Keratinocyte (primary cell): ENCODE measurements at regions not wholly inside any gene's neighbourhood (a gene's known extent, or its start where the extent isn't known, plus 50 kb on each side); places are given as distances from the start of the nearest gene placed in this dataset.

Experiments used
- DNase-seq: peaks from one replicate; pipeline ENCODE4 v3.0.0-alpha.2; 2011; ENCODE audit warnings: low read depth, missing footprints, low spot score
- FAIRE-seq: peaks from 2 replicates; lab custom pipeline; 2011; peaks lifted over from hg19 to GRCh38; lab: Jason Lieb, UNC
- H2AFZ ChIP-seq: 2 replicates; pipeline ENCODE4 v1.6.0; 2012; ENCODE audit warnings: low read length, control low read depth, inconsistent platforms; ENCODE audit not compliant: control insufficient read depth
- H3K27ac ChIP-seq: 2 replicates; pipeline ENCODE4 v1.5.1; 2011; ENCODE audit warnings: low read length; ENCODE audit not compliant: control insufficient read depth, insufficient read depth
- H3K27me3 ChIP-seq: 3 replicates; pipeline ENCODE4 v1.6.0; 2011; ENCODE audit warnings: low read length; ENCODE audit not compliant: control insufficient read depth, insufficient read depth; ENCODE audit errors: extremely low read depth
- H3K36me3 ChIP-seq, 2 experiments: 2 replicates in 1 of 2; 3 replicates in 1 of 2; pipeline ENCODE4 v1.5.1; 2011; ENCODE audit warnings: low read length in 2 of 2, mild to moderate bottlenecking in 1 of 2; ENCODE audit not compliant: control insufficient read depth in 2 of 2, insufficient read depth in 2 of 2; ENCODE audit errors: extremely low read depth in 1 of 2
- H3K4me1 ChIP-seq: 3 replicates; pipeline ENCODE4 v1.5.1; 2011; ENCODE audit warnings: low read length; ENCODE audit not compliant: control insufficient read depth, insufficient read depth; ENCODE audit errors: extremely low read depth
- H3K4me2 ChIP-seq: 3 replicates; pipeline ENCODE4 v1.6.0; 2011; ENCODE audit warnings: low read depth, low read length; ENCODE audit not compliant: control insufficient read depth, insufficient read depth; ENCODE audit errors: extremely low read depth
- H3K4me3 ChIP-seq, 3 experiments: fragments of 200-600 bp in 1 of 3; sonication (generic) in 1 of 3; 2 replicates in 2 of 3; 3 replicates in 1 of 3; pipeline ENCODE4 v1.5.1; 2011 to 2016; ENCODE audit warnings: low read length in 3 of 3, mild to moderate bottlenecking in 3 of 3, control low read depth in 2 of 3, inconsistent platforms in 1 of 3, low read depth in 1 of 3, mixed read lengths in 1 of 3, mixed run types in 1 of 3, moderate library complexity in 1 of 3; ENCODE audit not compliant: control insufficient read depth in 2 of 3, insufficient read depth in 2 of 3; ENCODE audit errors: extremely low read depth in 1 of 3
- H3K79me2 ChIP-seq: 2 replicates; pipeline ENCODE4 v1.6.0; 2012; ENCODE audit warnings: low read length; ENCODE audit not compliant: control insufficient read depth, insufficient read depth
- H3K9ac ChIP-seq: 3 replicates; pipeline ENCODE4 v1.6.0; 2011; ENCODE audit warnings: low read length; ENCODE audit not compliant: control insufficient read depth, insufficient read depth; ENCODE audit errors: extremely low read depth
- H3K9me1 ChIP-seq: 3 replicates; pipeline ENCODE4 v1.6.0; 2011; ENCODE audit warnings: low read length; ENCODE audit not compliant: control insufficient read depth, insufficient read depth; ENCODE audit errors: extremely low read depth
- H3K9me3 ChIP-seq: 2 replicates; pipeline ENCODE4 v1.5.1; 2012; ENCODE audit warnings: low read depth, low read length; ENCODE audit not compliant: control insufficient read depth
- H4K20me1 ChIP-seq: 3 replicates; pipeline ENCODE4 v1.6.0; 2011; ENCODE audit warnings: low read length; ENCODE audit not compliant: control insufficient read depth, insufficient read depth; ENCODE audit errors: extremely low read depth
- EZH2 ChIP-seq: IDR thresholded peaks from one replicate; pipeline ENCODE4 v1.6.1; 2012; ENCODE audit warnings: inconsistent platforms, mild to moderate bottlenecking, low read length, moderate library complexity
- dilution Hi-C: fragments of 300-500 bp; cut with MboI; formaldehyde crosslinking; loops from one replicate; pipeline ENCODE4 v1.7.0; 2020; ENCODE audit warnings: low sequenced_read_pairs; ENCODE audit not compliant: extremely low pct_ligation_motif_present
- TF ChIP-seq, protein P1 (sequence below), 3 experiments: IDR thresholded peaks in 1 of 3; conservative IDR thresholded peaks in 1 of 3; optimal IDR thresholded peaks in 1 of 3; 2 replicates in 2 of 3; 3 replicates in 1 of 3; pipeline versions ENCODE3 to v1.5.1; 2011; ENCODE audit warnings: low read length in 3 of 3, mild to moderate bottlenecking in 3 of 3, moderate library complexity in 2 of 3, control low read depth in 1 of 3, inconsistent platforms in 1 of 3; ENCODE audit not compliant: insufficient read depth in 2 of 3; ENCODE audit errors: extremely low read depth in 1 of 3

GRCh38 chr4:184887333-184887732 lies 61.6 kb upstream of the ACSL1 start:
- no peaks in the 10 kb centered on the region for H3K9me1 ChIP-seq
- no peaks in the 10 kb centered on the region for H4K20me1 ChIP-seq
- no peak overlapping the region for H3K9ac ChIP-seq
- no peak overlapping the region for H2AFZ ChIP-seq
- H3K27me3 ChIP-seq = peaks cover 3% of the 10 kb centered on the region
- H3K36me3 ChIP-seq = no peaks in the 10 kb centered on the region
- FAIRE-seq (no peak), DNase-seq (no peak)
- no peaks in the 10 kb centered on the region for H3K79me2 ChIP-seq
- H3K4me2 ChIP-seq = no peak overlapping the region
- dilution Hi-C loops = no loop called here
- no peaks in the 10 kb centered on the region for H3K4me1 ChIP-seq
- no peaks in the 10 kb centered on the region for H3K9me3 ChIP-seq
- TF ChIP-seq, protein P1, sequence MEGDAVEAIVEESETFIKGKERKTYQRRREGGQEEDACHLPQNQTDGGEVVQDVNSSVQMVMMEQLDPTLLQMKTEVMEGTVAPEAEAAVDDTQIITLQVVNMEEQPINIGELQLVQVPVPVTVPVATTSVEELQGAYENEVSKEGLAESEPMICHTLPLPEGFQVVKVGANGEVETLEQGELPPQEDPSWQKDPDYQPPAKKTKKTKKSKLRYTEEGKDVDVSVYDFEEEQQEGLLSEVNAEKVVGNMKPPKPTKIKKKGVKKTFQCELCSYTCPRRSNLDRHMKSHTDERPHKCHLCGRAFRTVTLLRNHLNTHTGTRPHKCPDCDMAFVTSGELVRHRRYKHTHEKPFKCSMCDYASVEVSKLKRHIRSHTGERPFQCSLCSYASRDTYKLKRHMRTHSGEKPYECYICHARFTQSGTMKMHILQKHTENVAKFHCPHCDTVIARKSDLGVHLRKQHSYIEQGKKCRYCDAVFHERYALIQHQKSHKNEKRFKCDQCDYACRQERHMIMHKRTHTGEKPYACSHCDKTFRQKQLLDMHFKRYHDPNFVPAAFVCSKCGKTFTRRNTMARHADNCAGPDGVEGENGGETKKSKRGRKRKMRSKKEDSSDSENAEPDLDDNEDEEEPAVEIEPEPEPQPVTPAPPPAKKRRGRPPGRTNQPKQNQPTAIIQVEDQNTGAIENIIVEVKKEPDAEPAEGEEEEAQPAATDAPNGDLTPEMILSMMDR (optimal IDR thresholded peaks at IDR 0.05 in 1 of 3, IDR thresholded peaks at IDR 0.05 in 1 of 3, conservative IDR thresholded peaks at IDR 0.05 in 1 of 3; ENCODE audit: extremely low read depth in 1 of 3, insufficient read depth in 2 of 3, low read length in 3 of 3) = no peak
- no peak for TF ChIP-seq EZH2
- no peak overlapping the region for H3K4me3 ChIP-seq
- no peak overlapping the region for H3K27ac ChIP-seq

GRCh38 chr4:184887947-184888346 lies 62.2 kb upstream of the ACSL1 start:
- H3K9me3 ChIP-seq = no peaks in the 10 kb centered on the region
- no peaks in the 10 kb centered on the region for H3K36me3 ChIP-seq
- no peaks in the 10 kb centered on the region for H3K79me2 ChIP-seq
- DNase-seq (no peak), FAIRE-seq (no peak)
- no peaks in the 10 kb centered on the region for H3K4me1 ChIP-seq
- H3K27me3 ChIP-seq = peaks cover 3% of the 10 kb centered on the region
- dilution Hi-C loops = no loop called here
- H3K27ac ChIP-seq = no peak overlapping the region
- no peak overlapping the region for H3K9ac ChIP-seq
- no peak overlapping the region for H3K4me3 ChIP-seq
- no peak overlapping the region for H3K4me2 ChIP-seq
- TF ChIP-seq, protein P1 (optimal IDR thresholded peaks at IDR 0.05 in 1 of 3, IDR thresholded peaks at IDR 0.05 in 1 of 3, conservative IDR thresholded peaks at IDR 0.05 in 1 of 3; ENCODE audit: extremely low read depth in 1 of 3, insufficient read depth in 2 of 3, low read length in 3 of 3) = no peak
- no peak for TF ChIP-seq EZH2
- no peaks in the 10 kb centered on the region for H4K20me1 ChIP-seq
- no peak overlapping the region for H2AFZ ChIP-seq
- H3K9me1 ChIP-seq = no peaks in the 10 kb centered on the region
